ENCODE measurements at regions not wholly inside any gene's neighbourhood (a gene's known extent, or its start where the extent isn't known, plus 50 kb on each side); places are given as distances from the start of the nearest gene placed in this dataset.

DNA sequence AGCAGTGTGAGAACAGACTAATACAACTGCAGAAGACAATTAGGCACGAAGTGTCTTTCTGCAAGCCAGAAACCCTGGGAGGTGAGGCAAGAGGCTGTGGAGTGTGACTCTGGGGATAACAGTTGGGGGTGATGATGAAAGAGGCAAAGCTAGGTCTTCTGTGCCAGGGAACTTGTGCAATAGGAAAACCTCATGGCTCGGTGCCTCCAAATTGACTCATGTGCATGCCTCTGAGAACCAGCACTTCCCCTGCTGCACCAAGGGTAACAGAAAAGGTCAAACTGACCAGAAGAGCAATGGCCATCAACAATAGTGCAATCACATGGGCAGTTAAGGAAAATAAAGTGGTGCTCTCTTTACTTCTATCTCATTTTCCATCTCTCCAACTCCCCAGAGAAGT is 136.4 kb downstream of the SCG2 start:
- Mint-ChIP-seq H3K36me3 (ENCODE audit: low read depth) (no peaks in the 10 kb centered on the region), H3K9me3 (peaks cover 7% of the 10 kb centered on the region), H3K27me3 (ENCODE audit: insufficient read depth) (peaks cover 31% of the 10 kb centered on the region), H3K27ac (no peak overlapping the region), H3K4me1 (peaks cover 3% of the 10 kb centered on the region), H3K4me3 (no peak overlapping the region)
- peaks cover 2% of the 10 kb centered on the region for H3K4me1 ChIP-seq (ENCODE audit: control insufficient read depth, insufficient read depth, low read length)
- no peak overlapping the region for H3K9ac ChIP-seq (ENCODE audit: extremely low read depth, low read length, poor library complexity, severe bottlenecking)
- H3K36me3 ChIP-seq (ENCODE audit: control insufficient read depth, insufficient read depth, low read length): no peaks in the 10 kb centered on the region
- no peak overlapping the region for H3K4me3 ChIP-seq (ENCODE audit: low read length)
- no peaks in the 10 kb centered on the region for H3K9me3 ChIP-seq (ENCODE audit: control insufficient read depth, low read length)
- TF ChIP-seq, protein P1, sequence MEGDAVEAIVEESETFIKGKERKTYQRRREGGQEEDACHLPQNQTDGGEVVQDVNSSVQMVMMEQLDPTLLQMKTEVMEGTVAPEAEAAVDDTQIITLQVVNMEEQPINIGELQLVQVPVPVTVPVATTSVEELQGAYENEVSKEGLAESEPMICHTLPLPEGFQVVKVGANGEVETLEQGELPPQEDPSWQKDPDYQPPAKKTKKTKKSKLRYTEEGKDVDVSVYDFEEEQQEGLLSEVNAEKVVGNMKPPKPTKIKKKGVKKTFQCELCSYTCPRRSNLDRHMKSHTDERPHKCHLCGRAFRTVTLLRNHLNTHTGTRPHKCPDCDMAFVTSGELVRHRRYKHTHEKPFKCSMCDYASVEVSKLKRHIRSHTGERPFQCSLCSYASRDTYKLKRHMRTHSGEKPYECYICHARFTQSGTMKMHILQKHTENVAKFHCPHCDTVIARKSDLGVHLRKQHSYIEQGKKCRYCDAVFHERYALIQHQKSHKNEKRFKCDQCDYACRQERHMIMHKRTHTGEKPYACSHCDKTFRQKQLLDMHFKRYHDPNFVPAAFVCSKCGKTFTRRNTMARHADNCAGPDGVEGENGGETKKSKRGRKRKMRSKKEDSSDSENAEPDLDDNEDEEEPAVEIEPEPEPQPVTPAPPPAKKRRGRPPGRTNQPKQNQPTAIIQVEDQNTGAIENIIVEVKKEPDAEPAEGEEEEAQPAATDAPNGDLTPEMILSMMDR (conservative IDR thresholded peaks at IDR 0.05): no peak
- DNase-seq: no peak
- no peak overlapping the region for H3K27ac ChIP-seq (ENCODE audit: low read depth, low read length)
- WGBS, 2 experiments (ENCODE audit: insufficient coverage in 1 of 2, insufficient read length in 1 of 2): 86 to 96% methylated on average over 2 of the region's 2 CpGs
- H3K27me3 ChIP-seq (ENCODE audit: control insufficient read depth, insufficient read depth, low read length, poor library complexity, severe bottlenecking): no peaks in the 10 kb centered on the region

DNA sequence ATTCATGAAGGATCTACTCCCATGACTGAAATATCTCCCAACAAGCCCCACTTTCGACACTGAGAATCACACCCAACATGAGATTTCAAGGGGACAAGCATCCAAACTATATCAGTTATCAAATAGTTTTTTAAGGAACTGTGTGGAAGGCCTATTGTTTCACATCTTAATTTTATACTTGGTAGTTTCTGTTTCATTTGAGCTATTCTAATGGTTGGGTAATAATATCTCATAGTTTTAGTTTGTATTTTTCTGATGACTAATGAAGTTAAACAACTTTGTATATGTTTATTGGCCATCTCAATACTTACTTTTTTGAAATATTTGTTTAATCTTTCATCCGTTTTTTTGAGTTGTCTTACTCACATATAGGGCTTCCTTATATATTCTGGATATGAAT is 135.0 kb downstream of the SCG2 start:
- H3K27ac Mint-ChIP-seq: no peak overlapping the region
- H3K4me3 Mint-ChIP-seq: no peak overlapping the region
- Histone ChIP-seq H3K4me1 (ENCODE audit: control insufficient read depth, insufficient read depth, low read length) (peaks cover 2% of the 10 kb centered on the region), H3K36me3 (ENCODE audit: control insufficient read depth, insufficient read depth, low read length) (no peaks in the 10 kb centered on the region), H3K9me3 (ENCODE audit: control insufficient read depth, low read length) (no peaks in the 10 kb centered on the region), H3K4me3 (ENCODE audit: low read length) (no peak overlapping the region), H3K27ac (ENCODE audit: low read depth, low read length) (no peak overlapping the region), H3K27me3 (ENCODE audit: control insufficient read depth, insufficient read depth, low read length, poor library complexity, severe bottlenecking) (no peaks in the 10 kb centered on the region), H3K9ac (ENCODE audit: extremely low read depth, low read length, poor library complexity, severe bottlenecking) (no peak overlapping the region)
- TF ChIP-seq, protein P1 (conservative IDR thresholded peaks at IDR 0.05): no peak
- H3K4me1 Mint-ChIP-seq: peaks cover 3% of the 10 kb centered on the region
- H3K9me3 Mint-ChIP-seq: peaks cover 4% of the 10 kb centered on the region
- WGBS, 2 experiments (ENCODE audit: insufficient coverage in 1 of 2, insufficient read length in 1 of 2): 95% methylated on average over 1 of the region's 2 CpGs; no CpG with 5 or more reads in 1 of the 2 experiments
- peaks cover 31% of the 10 kb centered on the region for H3K27me3 Mint-ChIP-seq (ENCODE audit: insufficient read depth)
- no peak for DNase-seq
- no peaks in the 10 kb centered on the region for H3K36me3 Mint-ChIP-seq (ENCODE audit: low read depth)

DNA sequence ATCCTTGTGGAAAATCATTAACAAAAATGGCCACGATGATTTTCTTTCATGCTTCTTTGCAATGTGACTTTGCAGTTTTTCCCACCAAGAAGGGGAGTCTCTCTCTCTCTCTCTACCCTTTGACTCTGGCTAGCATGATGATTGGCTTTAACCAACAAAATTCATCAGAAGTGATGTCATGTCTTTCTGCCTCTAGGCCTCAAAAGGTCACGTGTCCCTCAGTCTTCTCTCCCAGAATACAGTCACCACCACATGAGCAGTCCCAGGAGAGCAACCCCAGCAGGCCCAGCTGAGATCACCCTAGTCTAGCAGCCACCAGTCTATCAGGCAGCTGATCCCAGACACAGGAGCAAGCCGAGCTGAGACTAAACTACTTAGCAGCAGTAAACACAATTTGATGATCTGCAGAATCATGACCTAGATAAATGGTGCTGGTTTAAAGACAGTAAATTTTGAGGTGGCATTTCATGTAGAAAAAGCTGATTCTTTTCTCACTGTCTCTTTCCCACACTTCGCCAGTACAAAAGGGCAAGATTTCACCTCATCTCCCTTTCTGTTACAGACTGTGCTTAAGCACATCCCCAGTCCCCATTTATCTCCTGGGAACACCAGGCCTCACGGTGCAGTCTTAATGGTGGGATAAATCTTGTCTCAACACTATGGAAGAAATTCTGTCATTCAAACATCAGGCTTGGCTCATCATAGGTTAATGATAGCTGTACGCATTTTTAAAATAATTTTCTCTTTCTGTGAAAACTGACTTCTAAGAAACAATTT is 132.7 kb downstream of the SCG2 start:
- no peaks in the 10 kb centered on the region for H3K27me3 ChIP-seq (ENCODE audit: control insufficient read depth, insufficient read depth, low read length, poor library complexity, severe bottlenecking)
- no peak overlapping the region for H3K4me3 ChIP-seq (ENCODE audit: low read length)
- 87 to 100% methylated on average over 2 to 6 of the region's 6 CpGs for WGBS, 2 experiments (ENCODE audit: insufficient coverage in 1 of 2, insufficient read length in 1 of 2)
- H3K9ac ChIP-seq (ENCODE audit: extremely low read depth, low read length, poor library complexity, severe bottlenecking): no peak overlapping the region
- H3K4me3 Mint-ChIP-seq: no peak overlapping the region
- H3K27ac Mint-ChIP-seq: no peak overlapping the region
- H3K9me3 ChIP-seq (ENCODE audit: control insufficient read depth, low read length): no peaks in the 10 kb centered on the region
- DNase-seq: no peak
- no peaks in the 10 kb centered on the region for H3K9me3 Mint-ChIP-seq
- H3K27ac ChIP-seq (ENCODE audit: low read depth, low read length): no peak overlapping the region
- peaks cover 2% of the 10 kb centered on the region for H3K4me1 ChIP-seq (ENCODE audit: control insufficient read depth, insufficient read depth, low read length)
- peaks cover 48% of the 10 kb centered on the region for H3K27me3 Mint-ChIP-seq (ENCODE audit: insufficient read depth)
- H3K36me3 ChIP-seq (ENCODE audit: control insufficient read depth, insufficient read depth, low read length): no peaks in the 10 kb centered on the region
- H3K4me1 Mint-ChIP-seq: peaks cover 5% of the 10 kb centered on the region
- TF ChIP-seq, protein P1 (conservative IDR thresholded peaks at IDR 0.05): no peak
- H3K36me3 Mint-ChIP-seq (ENCODE audit: low read depth): no peaks in the 10 kb centered on the region
